Prostate gland (tissue), 2 donors: ENCODE measurements at regions not wholly inside any gene's neighbourhood (a gene's known extent, or its start where the extent isn't known, plus 50 kb on each side); places are given as distances from the start of the nearest gene placed in this dataset.

Experiments
- DNase-seq: peaks from one replicate; pipeline ENCODE4 v3.0.0-alpha.2; 2019; ENCODE audit warnings: low spot score
- H3K27ac ChIP-seq, 2 donors: fragments of 200-600 bp; sonication (generic); 2 replicates each; pipeline ENCODE4 v1.5.1; 2017 to 2019
- H3K27me3 ChIP-seq: fragments of 200-600 bp; sonication (generic); replicated peaks from 2 replicates; pipeline ENCODE4 v1.5.1; 2019; ENCODE audit not compliant: insufficient read depth
- H3K36me3 ChIP-seq, 2 donors: fragments of 200-600 bp; sonication (generic); 1 replicate in 1 of 2; 2 replicates in 1 of 2; pipeline versions ENCODE4 v1.5.1 to v1.8.1; 2017 to 2019
- H3K4me1 ChIP-seq: fragments of 200-600 bp; sonication (generic); replicated peaks from 2 replicates; pipeline ENCODE4 v1.5.1; 2019
- H3K4me3 ChIP-seq, 2 donors: fragments of 200-600 bp; sonication (generic); 2 replicates each; pipeline ENCODE4 v1.5.1; 2017 to 2019
- H3K9me3 ChIP-seq: fragments of 200-600 bp; sonication (generic); 2 replicates; pipeline ENCODE4 v1.5.1; 2017
- CTCF ChIP-seq, 4 experiments: fragments of 200-600 bp in 2 of 4; fragments of 450-650 bp in 2 of 4; sonication (generic) in 2 of 4; IDR thresholded peaks; 1 replicate in 3 of 4; 2 replicates in 1 of 4; pipeline ENCODE4 v1.5.1; 2016 to 2019; ENCODE audit warnings: antibody characterized with exemption in 4 of 4, mild to moderate bottlenecking in 2 of 4, moderate library complexity in 2 of 4
- POLR2A ChIP-seq: fragments of 450-650 bp; IDR thresholded peaks from one replicate; pipeline ENCODE4 v1.6.1; 2016; ENCODE audit warnings: antibody characterized with exemption, mild to moderate bottlenecking
- POLR2AphosphoS5 ChIP-seq: sonication (generic); formaldehyde crosslinking; IDR thresholded peaks from one replicate; pipeline ENCODE4 v1.6.1; 2017; ENCODE audit warnings: antibody characterized with exemption
- WGBS: methylation state at CpG from one replicate; pipeline ENCODE4 v1.1.5; 2018; 5-methylcytosine and 5-hydroxymethylcytosine counted together
- intact Hi-C: fragments of 100-400 bp; cut with DNase I; formaldehyde crosslinking; loops from one replicate; pipeline ENCODE4 v1.14.2; 2022

- H3K4me3 ChIP-seq: no peak overlapping the region
- no peak for DNase-seq
- intact Hi-C loops: no loop called here
- no peaks in the 10 kb centered on the region for H3K36me3 ChIP-seq
- H3K27ac ChIP-seq: no peak overlapping the region
- TF ChIP-seq CTCF (IDR thresholded peaks at IDR 0.05): no peak
- TF ChIP-seq POLR2AphosphoS5: no peak
- TF ChIP-seq POLR2A: no peak
- 92% methylated on average over 1 of the region's 1 CpG for WGBS
- H3K27me3 ChIP-seq: no peaks in the 10 kb centered on the region
- no peaks in the 10 kb centered on the region for H3K4me1 ChIP-seq
- H3K9me3 ChIP-seq: no peaks in the 10 kb centered on the region
Observed at GRCh38 chr6:6908121-6908520, 199.6 kb upstream of the RREB1 start.

GRCh38 chr6:6909111-6909510, 198.7 kb upstream of the RREB1 start:
- H3K36me3 ChIP-seq: no peaks in the 10 kb centered on the region
- WGBS: 74% methylated on average over 9 of the region's 9 CpGs
- no peaks in the 10 kb centered on the region for H3K4me1 ChIP-seq
- no peak for DNase-seq
- intact Hi-C loops: no loop called here
- no peaks in the 10 kb centered on the region for H3K9me3 ChIP-seq
- no peak overlapping the region for H3K4me3 ChIP-seq
- no peak for TF ChIP-seq POLR2AphosphoS5
- no peak for TF ChIP-seq POLR2A
- TF ChIP-seq CTCF (IDR thresholded peaks at IDR 0.05): no peak
- no peaks in the 10 kb centered on the region for H3K27me3 ChIP-seq
- H3K27ac ChIP-seq: no peak overlapping the region

- no peak for DNase-seq
- Histone ChIP-seq H3K9me3 (no peaks in the 10 kb centered on the region), H3K27ac (no peak overlapping the region), H3K27me3 (no peaks in the 10 kb centered on the region), H3K36me3 (no peaks in the 10 kb centered on the region), H3K4me1 (peaks cover 3% of the 10 kb centered on the region), H3K4me3 (no peak overlapping the region)
- 87% methylated on average over 6 of the region's 6 CpGs for WGBS
- no peak for TF ChIP-seq CTCF (IDR thresholded peaks at IDR 0.05)
- no peak for TF ChIP-seq POLR2AphosphoS5
- no peak for TF ChIP-seq POLR2A
- intact Hi-C loops: no loop called here
Observed at GRCh38 chr6:6910734-6911295, 196.9 kb upstream of the RREB1 start.

- H3K9me3 ChIP-seq: no peaks in the 10 kb centered on the region
- WGBS: 81% methylated on average over 5 of the region's 5 CpGs
- H3K27me3 ChIP-seq: no peaks in the 10 kb centered on the region
- no peak overlapping the region for H3K4me3 ChIP-seq
- peaks cover 7% of the 10 kb centered on the region for H3K4me1 ChIP-seq
- no peak for DNase-seq
- H3K36me3 ChIP-seq: no peaks in the 10 kb centered on the region
- TF ChIP-seq POLR2A (no peak), POLR2AphosphoS5 (no peak), CTCF (IDR thresholded peaks at IDR 0.05) (no peak)
- intact Hi-C loops: no loop called here
- no peak overlapping the region for H3K27ac ChIP-seq
Observed at GRCh38 chr6:6911391-6911790, 196.4 kb upstream of the RREB1 start.

GRCh38 chr6:6912817-6913744, 194.7 kb upstream of the RREB1 start:
- H3K4me1 ChIP-seq: peaks cover 7% of the 10 kb centered on the region
- no peaks in the 10 kb centered on the region for H3K27me3 ChIP-seq
- no peak overlapping the region for H3K4me3 ChIP-seq
- H3K36me3 ChIP-seq: no peaks in the 10 kb centered on the region
- TF ChIP-seq POLR2A (no peak), POLR2AphosphoS5 (no peak), CTCF (IDR thresholded peaks at IDR 0.05) (no peak)
- WGBS: 61% methylated on average over 11 of the region's 11 CpGs
- intact Hi-C loops: no loop called here
- DNase-seq: no peak
- H3K27ac ChIP-seq: no peak overlapping the region
- no peaks in the 10 kb centered on the region for H3K9me3 ChIP-seq
